ENCODE measurements at regions not wholly inside any gene's neighbourhood (a gene's known extent, or its start where the extent isn't known, plus 50 kb on each side); places are given as distances from the start of the nearest gene placed in this dataset.
A peak's percentile ranks its signal among the peaks of the same experiment; 100 is the strongest.

- H3K27me3 Mint-ChIP-seq (ENCODE audit: low read depth), result peaks cover 4% of the 10 kb centered on the region
- no peaks in the 10 kb centered on the region for H3K36me3 Mint-ChIP-seq (ENCODE audit: low read depth)
- H3K4me1 Mint-ChIP-seq, result no peaks in the 10 kb centered on the region
- H3K4me3 Mint-ChIP-seq, result no peak overlapping the region
- no peak overlapping the region for H3K27ac Mint-ChIP-seq
- TF ChIP-seq CTCF (IDR thresholded peaks at IDR 0.05; ENCODE audit: unreplicated experiment in 3 of 3), result no peak
- H3K9me3 Mint-ChIP-seq, result no peaks in the 10 kb centered on the region
Observed at GRCh38 chr16:59220011-59220410, 485.9 kb upstream of the GOT2 start.

DNA sequence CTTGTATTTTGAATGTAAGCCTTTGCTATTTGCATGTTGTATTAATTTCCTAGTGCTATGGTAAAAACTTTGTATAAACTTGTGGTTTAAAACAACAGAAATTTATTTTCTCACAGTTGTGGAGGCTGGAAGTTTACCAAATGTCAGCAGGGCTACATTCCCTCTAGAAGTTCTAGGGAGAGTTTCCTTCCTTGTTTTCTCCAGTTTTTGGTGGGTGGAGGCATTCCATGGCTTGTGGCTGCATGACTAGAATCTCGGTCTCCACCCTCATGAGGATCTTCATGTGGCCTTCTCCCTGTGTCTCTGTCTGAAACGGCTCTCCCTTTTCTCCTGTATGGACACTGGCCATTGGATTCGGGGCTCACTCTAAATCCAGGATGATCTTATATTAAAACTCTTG lies 482.2 kb upstream of the GOT2 start:
- Mint-ChIP-seq H3K27me3 (ENCODE audit: low read depth) (peaks cover 4% of the 10 kb centered on the region), H3K27ac (no peak overlapping the region), H3K9me3 (no peaks in the 10 kb centered on the region), H3K4me1 (peaks cover 5% of the 10 kb centered on the region), H3K36me3 (ENCODE audit: low read depth) (no peaks in the 10 kb centered on the region), H3K4me3 (no peak overlapping the region)
- no peak for TF ChIP-seq CTCF (IDR thresholded peaks at IDR 0.05; ENCODE audit: unreplicated experiment in 3 of 3)

- H3K9me3 Mint-ChIP-seq, result no peaks in the 10 kb centered on the region
- no peaks in the 10 kb centered on the region for H3K36me3 Mint-ChIP-seq (ENCODE audit: low read depth)
- H3K4me3 Mint-ChIP-seq, result no peak overlapping the region
- peaks cover 14% of the 10 kb centered on the region for H3K4me1 Mint-ChIP-seq
- no peak overlapping the region for H3K27ac Mint-ChIP-seq
- no peak for TF ChIP-seq CTCF (IDR thresholded peaks at IDR 0.05; ENCODE audit: unreplicated experiment in 3 of 3)
- peaks cover 4% of the 10 kb centered on the region for H3K27me3 Mint-ChIP-seq (ENCODE audit: low read depth)
Observed at GRCh38 chr16:59214455-59214854, 480.3 kb upstream of the GOT2 start.

GRCh38 chr16:59213952-59214351 lies 479.8 kb upstream of the GOT2 start:
- no peaks in the 10 kb centered on the region for H3K9me3 Mint-ChIP-seq
- H3K4me1 Mint-ChIP-seq, result peaks cover 14% of the 10 kb centered on the region
- no peaks in the 10 kb centered on the region for H3K36me3 Mint-ChIP-seq (ENCODE audit: low read depth)
- peaks cover 5% of the 10 kb centered on the region for H3K27me3 Mint-ChIP-seq (ENCODE audit: low read depth)
- H3K4me3 Mint-ChIP-seq, result no peak overlapping the region
- H3K27ac Mint-ChIP-seq, result no peak overlapping the region
- no peak for TF ChIP-seq CTCF (IDR thresholded peaks at IDR 0.05; ENCODE audit: unreplicated experiment in 3 of 3)

DNA sequence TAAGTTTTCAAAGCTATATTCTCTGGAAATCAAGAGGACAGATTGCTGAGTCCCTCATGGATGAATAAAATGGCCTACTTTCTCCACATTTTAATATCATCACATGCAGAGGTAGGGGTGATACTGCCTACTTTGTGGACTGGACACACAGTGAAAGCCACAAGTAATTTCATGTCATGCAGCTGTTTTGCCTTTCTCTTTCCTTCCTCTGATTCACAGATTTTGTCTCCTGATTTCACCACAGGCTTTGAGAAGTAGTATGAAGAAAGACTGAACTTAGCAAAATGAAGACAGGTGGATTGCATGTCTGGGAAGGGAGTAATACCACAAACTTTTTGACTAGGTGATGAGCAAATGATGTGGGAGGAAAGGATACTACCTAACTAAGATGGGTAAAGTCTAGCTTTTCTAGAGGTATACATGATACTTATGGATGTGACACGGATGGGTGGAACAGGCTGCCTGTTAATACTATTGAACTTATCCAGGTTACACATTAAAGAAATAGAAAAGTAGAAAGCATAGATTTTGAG lies 478.4 kb upstream of the GOT2 start:
- H3K4me1 Mint-ChIP-seq, result peaks cover 14% of the 10 kb centered on the region
- H3K27ac Mint-ChIP-seq, result peak overlapping the region in 1 of 3 experiments; percentile 14

More for the DNA sequence above, 478.4 kb upstream of the GOT2 start:
- Mint-ChIP-seq H3K9me3 (no peaks in the 10 kb centered on the region), H3K27me3 (ENCODE audit: low read depth) (peaks cover 7% of the 10 kb centered on the region), H3K36me3 (ENCODE audit: low read depth) (no peaks in the 10 kb centered on the region), H3K4me3 (no peak overlapping the region)
- no peak for TF ChIP-seq CTCF (IDR thresholded peaks at IDR 0.05; ENCODE audit: unreplicated experiment in 3 of 3)

All from nephron (organoid).